Spleen (tissue), 11 donors: ENCODE measurements at regions not wholly inside any gene's neighbourhood (a gene's known extent, or its start where the extent isn't known, plus 50 kb on each side); places are given as distances from the start of the nearest gene placed in this dataset.

ENCODE experiments used
- DNase-seq: peaks from one replicate; pipeline ENCODE4 v3.0.0-alpha.2; 2020
- H3K27ac ChIP-seq, 8 donors: fragments of 200-600 bp; sonication (generic) in 7 of 8; 1 replicate in 4 of 8; 2 replicates in 4 of 8; pipeline versions ENCODE4 v1.5.0 to v1.8.0; 2016 to 2021; ENCODE audit warnings: inconsistent platforms in 4 of 8, mild to moderate bottlenecking in 4 of 8, moderate library complexity in 1 of 8
- H3K27me3 ChIP-seq, 7 donors: fragments of 200-600 bp; sonication (generic) in 6 of 7; replicated peaks in 1 of 7; 1 replicate in 4 of 7; 2 replicates in 3 of 7; pipeline versions ENCODE4 v1.5.0 to v1.8.0; 2016 to 2021; ENCODE audit warnings: inconsistent platforms in 3 of 7, mild to moderate bottlenecking in 1 of 7
- H3K36me3 ChIP-seq, 6 donors: fragments of 200-600 bp; sonication (generic) in 5 of 6; 1 replicate in 4 of 6; 2 replicates in 2 of 6; pipeline versions ENCODE4 v1.5.0 to v1.8.0; 2016 to 2021; ENCODE audit warnings: inconsistent platforms in 2 of 6
- H3K4me1 ChIP-seq, 6 donors: fragments of 200-600 bp; sonication (generic) in 5 of 6; 1 replicate in 3 of 6; 2 replicates in 3 of 6; pipeline versions ENCODE4 v1.5.0 to v1.8.0; 2016 to 2021; ENCODE audit warnings: inconsistent platforms in 3 of 6
- H3K4me3 ChIP-seq, 8 donors: fragments of 200-600 bp; sonication (generic) in 7 of 8; 1 replicate in 4 of 8; 2 replicates in 4 of 8; pipeline versions ENCODE4 v1.5.0 to v1.8.0; 2016 to 2021; ENCODE audit warnings: inconsistent platforms in 4 of 8, mild to moderate bottlenecking in 4 of 8, moderate library complexity in 2 of 8
- H3K9me3 ChIP-seq, 8 donors: fragments of 200-600 bp; sonication (generic) in 7 of 8; 1 replicate in 4 of 8; 2 replicates in 4 of 8; pipeline versions ENCODE4 v1.5.0 to v1.8.0; 2016 to 2021; ENCODE audit warnings: inconsistent platforms in 4 of 8
- POLR2A ChIP-seq, 3 donors: fragments of 450-650 bp; IDR thresholded peaks; one replicate each; pipeline ENCODE4 v1.5.1; 2017; ENCODE audit warnings: antibody characterized with exemption in 3 of 3, mild to moderate bottlenecking in 1 of 3
- POLR2AphosphoS5 ChIP-seq, 3 donors: sonication (generic); formaldehyde crosslinking; IDR thresholded peaks; one replicate each; pipeline ENCODE4 v1.5.1; 2017; ENCODE audit warnings: antibody characterized with exemption in 3 of 3
- WGBS, 5 donors: extraction: QIAGEN DNeasy Blood & Tissue Kit in 3 of 5; methylation state at CpG; one replicate each; pipeline versions ENCODE4 v1.1.5 to v1.1.7; 2013 to 2018; 5-methylcytosine and 5-hydroxymethylcytosine counted together
- intact Hi-C: fragments of 100-400 bp; cut with DNase I; formaldehyde crosslinking; loops from one replicate; pipeline ENCODE4 v1.15.0; 2023; ENCODE audit warnings: low total_unique reads
- TF ChIP-seq, protein P1 (sequence below), 11 experiments: fragments of 200-600 bp in 7 of 11; fragments of 450-650 bp in 4 of 11; sonication (generic) in 4 of 11; IDR thresholded peaks in 8 of 11; conservative IDR thresholded peaks in 3 of 11; 1 replicate in 7 of 11; 2 replicates in 4 of 11; pipeline versions ENCODE4 v1.4.0 to v1.8.0; 2016 to 2021; ENCODE audit warnings: antibody characterized with exemption in 11 of 11, inconsistent platforms in 4 of 11, mild to moderate bottlenecking in 1 of 11
- donor health status: healthy with polysubstance abuse.
- donor health status: DM: no; HTN: no; CAD: no; lungs with moderate emphysema.
- donor health status: DM: no; HTN: no; CAD: no.
- donor health status: Bipolar disorder and iron deficiency.
- donor health status: healthy.
- donor health status: DM: no; HTN: no; CAD: no.
- donor health status: DM: yes; HTN: yes; CAD: no.

DNA sequence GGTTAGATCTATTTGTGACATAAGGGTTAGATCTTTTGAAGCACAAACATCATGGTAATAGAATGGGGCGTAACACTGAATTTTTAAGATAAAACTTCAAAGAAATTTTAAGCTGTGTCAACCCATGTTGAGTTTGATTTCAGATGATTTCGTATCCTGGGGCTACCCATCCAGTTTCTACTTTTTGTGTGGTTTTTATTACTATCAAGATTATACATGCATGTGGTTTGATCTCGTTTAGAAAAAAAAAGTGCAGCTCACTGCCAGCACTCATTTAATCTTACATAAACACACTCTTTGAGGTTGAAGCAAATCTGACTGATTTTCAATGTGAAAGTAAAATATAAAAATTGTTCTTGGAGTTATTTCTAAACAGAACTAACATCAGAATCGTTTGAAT lies 140.8 kb upstream of the GRB10 start:
- intact Hi-C loops: no loop called here
- H3K36me3 ChIP-seq: no peaks in the 10 kb centered on the region
- TF ChIP-seq, protein P1, sequence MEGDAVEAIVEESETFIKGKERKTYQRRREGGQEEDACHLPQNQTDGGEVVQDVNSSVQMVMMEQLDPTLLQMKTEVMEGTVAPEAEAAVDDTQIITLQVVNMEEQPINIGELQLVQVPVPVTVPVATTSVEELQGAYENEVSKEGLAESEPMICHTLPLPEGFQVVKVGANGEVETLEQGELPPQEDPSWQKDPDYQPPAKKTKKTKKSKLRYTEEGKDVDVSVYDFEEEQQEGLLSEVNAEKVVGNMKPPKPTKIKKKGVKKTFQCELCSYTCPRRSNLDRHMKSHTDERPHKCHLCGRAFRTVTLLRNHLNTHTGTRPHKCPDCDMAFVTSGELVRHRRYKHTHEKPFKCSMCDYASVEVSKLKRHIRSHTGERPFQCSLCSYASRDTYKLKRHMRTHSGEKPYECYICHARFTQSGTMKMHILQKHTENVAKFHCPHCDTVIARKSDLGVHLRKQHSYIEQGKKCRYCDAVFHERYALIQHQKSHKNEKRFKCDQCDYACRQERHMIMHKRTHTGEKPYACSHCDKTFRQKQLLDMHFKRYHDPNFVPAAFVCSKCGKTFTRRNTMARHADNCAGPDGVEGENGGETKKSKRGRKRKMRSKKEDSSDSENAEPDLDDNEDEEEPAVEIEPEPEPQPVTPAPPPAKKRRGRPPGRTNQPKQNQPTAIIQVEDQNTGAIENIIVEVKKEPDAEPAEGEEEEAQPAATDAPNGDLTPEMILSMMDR (IDR thresholded peaks at IDR 0.05 in 8 of 11, conservative IDR thresholded peaks at IDR 0.05 in 3 of 11): no peak
- H3K4me1 ChIP-seq: no peaks in the 10 kb centered on the region
- WGBS, 5 donors: 37 to 49% (median 43%) methylated on average over 4 of the region's 4 CpGs
- no peak for DNase-seq
- H3K9me3 ChIP-seq: peaks cover 0 to 7% (median 0%) of the 10 kb centered on the region in 8 donors
- no peaks in the 10 kb centered on the region for H3K27me3 ChIP-seq
- no peak overlapping the region for H3K4me3 ChIP-seq
- H3K27ac ChIP-seq: no peak overlapping the region

DNA sequence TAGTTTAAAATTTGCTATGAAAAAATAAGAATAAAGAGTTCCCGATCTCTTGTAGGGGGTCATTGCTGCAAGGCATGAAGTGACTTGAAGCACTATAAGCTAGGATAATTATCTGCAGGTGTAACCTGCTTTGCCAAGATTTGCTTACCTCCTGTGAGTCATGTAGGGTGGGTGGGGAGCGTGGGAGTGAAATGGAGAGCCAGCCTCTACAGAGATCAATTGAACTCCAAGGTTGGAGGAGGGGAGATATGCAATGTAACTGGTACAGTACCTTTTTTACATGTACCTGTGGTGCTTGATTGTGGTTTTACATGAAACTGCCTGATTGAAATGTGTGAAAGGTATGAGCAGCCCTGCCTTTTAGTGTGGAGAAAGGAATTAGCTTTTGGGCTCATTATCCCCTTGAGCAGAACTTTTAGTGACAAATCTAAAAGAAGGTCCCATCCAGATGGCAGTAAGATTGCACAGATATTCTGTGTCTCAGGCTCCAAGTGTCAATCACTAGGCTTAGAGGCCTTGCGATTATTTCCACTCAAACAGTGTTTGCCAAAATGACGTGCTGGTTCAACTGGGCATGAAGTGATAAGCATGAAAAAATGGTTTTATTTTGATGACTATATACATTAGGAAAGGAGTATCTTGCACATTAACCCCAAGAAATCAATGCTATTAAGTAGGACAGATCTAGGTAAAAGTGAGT lies 138.6 kb upstream of the GRB10 start:
- 68 to 91% (median 89%) methylated on average over 3 to 4 of the region's 4 CpGs for WGBS, 5 donors
- intact Hi-C loops: no loop called here
- H3K4me1 ChIP-seq: no peaks in the 10 kb centered on the region
- TF ChIP-seq POLR2A (IDR thresholded peaks at IDR 0.05) (no peak), POLR2AphosphoS5 (IDR thresholded peaks at IDR 0.05) (no peak)
- TF ChIP-seq, protein P1 (IDR thresholded peaks at IDR 0.05 in 8 of 11, conservative IDR thresholded peaks at IDR 0.05 in 3 of 11): no peak
- no peak overlapping the region for H3K4me3 ChIP-seq
- no peak overlapping the region for H3K27ac ChIP-seq
- no peaks in the 10 kb centered on the region for H3K27me3 ChIP-seq
- DNase-seq: no peak
- H3K36me3 ChIP-seq: no peaks in the 10 kb centered on the region
- H3K9me3 ChIP-seq: no peaks in the 10 kb centered on the region

DNA sequence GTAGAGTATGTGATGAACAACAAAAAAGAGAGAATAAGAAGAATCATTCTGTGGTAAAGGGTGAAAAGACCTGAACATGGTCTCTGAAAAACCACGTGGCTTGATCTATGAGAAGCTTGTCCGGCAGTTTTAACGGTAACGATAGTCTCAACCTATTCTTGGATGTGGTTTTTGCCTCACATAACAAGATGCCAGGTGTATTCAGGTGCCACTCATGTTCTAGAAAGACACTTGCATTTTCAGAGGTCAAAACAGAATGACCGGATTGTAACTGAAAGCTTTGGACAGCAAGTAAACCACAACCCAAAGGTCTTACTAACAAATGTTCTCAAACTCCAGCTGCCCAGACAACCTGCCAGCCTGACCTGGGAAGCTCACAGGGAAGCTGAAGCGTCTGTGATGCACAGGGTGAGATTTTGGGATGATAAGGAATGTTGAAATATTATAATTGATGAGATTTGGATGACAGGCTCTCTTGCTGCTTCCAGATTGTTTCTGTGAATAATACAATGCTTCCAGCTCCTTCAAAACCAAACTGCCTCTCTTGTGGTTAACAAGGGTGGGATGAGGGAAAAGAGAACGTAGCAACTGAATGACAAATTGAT lies 137.4 kb upstream of the GRB10 start:
- no peak for TF ChIP-seq POLR2A (IDR thresholded peaks at IDR 0.05)
- no peak for TF ChIP-seq POLR2AphosphoS5 (IDR thresholded peaks at IDR 0.05)
- TF ChIP-seq, protein P1 (IDR thresholded peaks at IDR 0.05 in 8 of 11, conservative IDR thresholded peaks at IDR 0.05 in 3 of 11): no peak
- Histone ChIP-seq H3K27ac (no peak overlapping the region), H3K4me3 (no peak overlapping the region), H3K9me3 (no peaks in the 10 kb centered on the region), H3K27me3 (no peaks in the 10 kb centered on the region), H3K36me3 (no peaks in the 10 kb centered on the region), H3K4me1 (no peaks in the 10 kb centered on the region)
- DNase-seq: no peak
- 35 to 44% (median 42%) methylated on average over 7 of the region's 7 CpGs for WGBS, 5 donors
- intact Hi-C loops: no loop called here

DNA sequence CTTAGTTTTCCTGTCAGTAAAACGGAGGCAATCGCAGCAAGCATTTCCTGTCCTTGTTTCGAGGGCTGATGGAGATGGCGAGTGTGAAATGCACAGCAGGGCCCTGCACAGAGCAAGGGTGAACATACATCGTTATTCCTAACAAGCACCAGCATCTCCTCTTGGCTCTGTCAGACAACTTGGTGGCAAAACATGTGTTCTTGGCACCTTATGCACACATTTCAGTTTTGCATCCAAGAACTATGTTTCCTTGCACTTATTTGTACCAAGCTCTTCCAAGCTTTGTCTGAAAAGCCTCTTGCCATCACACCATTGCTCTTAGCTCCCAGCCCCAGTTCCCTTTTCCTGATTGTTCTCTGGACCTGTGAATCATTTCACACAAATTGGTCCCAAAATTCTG lies 132.9 kb upstream of the GRB10 start:
- H3K27ac ChIP-seq: no peak overlapping the region
- intact Hi-C loops: no loop called here
- 46 to 61% (median 59%) methylated on average over 5 of the region's 5 CpGs for WGBS, 5 donors
- H3K9me3 ChIP-seq: no peaks in the 10 kb centered on the region
- H3K27me3 ChIP-seq: no peaks in the 10 kb centered on the region
- TF ChIP-seq POLR2AphosphoS5 (IDR thresholded peaks at IDR 0.05) (no peak), POLR2A (IDR thresholded peaks at IDR 0.05) (no peak)
- TF ChIP-seq, protein P1 (IDR thresholded peaks at IDR 0.05 in 8 of 11, conservative IDR thresholded peaks at IDR 0.05 in 3 of 11): no peak
- H3K4me1 ChIP-seq: no peaks in the 10 kb centered on the region
- DNase-seq: no peak
- no peaks in the 10 kb centered on the region for H3K36me3 ChIP-seq
- no peak overlapping the region for H3K4me3 ChIP-seq
